Tongue (tissue), 1 donor: ENCODE measurements at regions not wholly inside any gene's neighbourhood (a gene's known extent, or its start where the extent isn't known, plus 50 kb on each side); places are given as distances from the start of the nearest gene placed in this dataset.
"Not testable (repeated sequence)": the region's sequence is repeated elsewhere in the genome, so short reads cannot be mapped to it uniquely, and the experiment has no call there.

Source experiments
- DNase-seq: peaks from one replicate; pipeline ENCODE4 v3.0.0-alpha.2; 2015

DNA sequence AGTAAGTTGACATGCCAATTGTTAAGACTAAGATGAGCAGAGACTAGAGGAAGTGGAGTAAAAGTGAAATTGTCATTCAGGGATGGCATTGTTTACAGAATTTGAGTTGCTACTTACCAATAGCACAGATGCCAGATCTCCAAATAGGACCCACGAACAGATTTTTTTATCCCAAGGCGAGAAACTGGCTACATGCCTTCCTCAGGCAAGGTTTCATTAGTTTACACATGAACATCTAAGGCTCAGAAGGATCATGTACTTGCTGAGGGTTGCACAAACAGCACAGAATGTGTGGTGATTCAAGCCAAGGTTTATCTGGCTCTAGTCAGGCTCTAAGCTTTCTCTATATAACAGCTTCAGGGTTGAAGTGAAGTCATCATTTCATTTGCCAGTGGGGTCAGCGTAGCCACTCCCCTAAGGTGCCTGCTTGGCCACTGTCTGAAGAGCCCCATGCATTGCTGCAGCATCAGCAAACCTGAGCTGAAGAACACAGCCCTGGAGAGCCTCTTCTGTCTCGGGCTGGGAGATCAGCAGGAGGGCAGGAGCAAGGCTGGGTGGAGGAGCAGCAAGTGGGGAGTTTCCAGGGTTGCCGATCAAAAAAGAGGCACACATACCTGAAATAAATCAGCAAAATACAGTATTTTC is 193.0 kb upstream of the LCORL start:
- no peak for DNase-seq

DNA sequence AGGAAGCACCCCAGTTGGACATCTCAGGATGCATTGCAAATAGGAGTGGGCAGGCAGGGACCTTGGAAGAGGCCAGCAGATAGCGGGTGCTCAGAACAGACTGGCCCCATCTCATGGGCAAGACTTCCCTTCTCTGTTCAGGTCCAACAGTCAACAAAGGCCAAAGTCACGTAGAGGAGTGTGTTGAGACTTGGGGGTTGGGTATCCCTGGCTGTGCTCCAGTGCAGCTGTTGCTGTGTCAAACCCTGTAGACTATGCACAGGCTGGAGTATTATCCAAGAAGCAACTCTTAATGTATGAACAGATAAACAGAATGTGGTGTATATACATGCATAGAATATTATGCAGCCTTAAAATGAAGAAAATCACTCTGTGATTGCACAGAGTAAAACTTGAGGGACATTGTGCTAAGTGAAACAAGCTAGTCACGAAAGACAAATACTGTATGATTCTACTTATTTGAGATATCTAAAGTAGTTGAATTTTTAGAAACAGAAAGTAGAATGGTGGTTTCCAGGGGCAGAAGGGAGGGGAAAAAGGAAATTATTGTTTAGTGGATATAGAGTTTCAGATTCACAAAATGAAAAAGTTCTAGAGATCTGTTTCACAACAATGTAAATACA is 192.1 kb upstream of the LCORL start:
- no peak for DNase-seq

DNA sequence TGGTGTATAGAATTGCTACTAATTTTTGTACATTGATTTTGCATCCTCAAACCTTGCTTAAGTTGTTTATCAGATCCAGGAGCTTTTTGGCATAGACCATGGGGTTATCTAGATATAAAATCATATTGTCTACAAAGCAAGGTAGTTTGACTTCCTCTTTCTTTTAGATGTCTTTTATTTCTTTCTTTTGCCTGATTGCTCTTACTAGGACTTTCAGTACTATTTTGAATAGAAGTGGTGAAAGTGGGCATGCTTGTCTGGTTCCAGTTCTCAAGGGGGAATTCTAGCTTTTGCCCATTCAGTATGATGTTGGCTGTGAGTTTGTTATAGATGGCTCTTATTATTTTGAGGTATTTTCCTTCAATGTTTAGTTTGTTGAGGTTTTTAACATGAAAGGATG is 187.9 kb upstream of the LCORL start:
- DNase-seq: no peak

DNA sequence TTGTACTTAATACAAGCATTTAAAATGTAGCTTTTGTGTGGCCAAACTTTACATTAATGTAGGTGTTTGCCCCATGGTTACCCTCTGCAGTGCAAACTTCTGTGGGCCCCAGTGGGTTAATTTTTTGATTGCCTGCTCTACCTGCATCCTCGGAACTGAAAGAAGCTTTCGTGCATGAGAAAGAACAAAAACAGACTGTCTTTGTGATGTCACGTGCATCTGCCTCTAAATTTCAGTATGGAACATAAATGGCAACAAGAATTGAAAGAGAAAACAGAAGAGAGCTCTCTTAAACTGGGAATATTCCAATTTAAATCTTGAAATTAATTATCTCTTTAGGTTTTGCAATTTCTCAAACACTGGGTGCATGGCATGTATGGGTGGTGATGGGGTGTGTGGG is 182.4 kb upstream of the LCORL start:
- DNase-seq: no peak

DNA sequence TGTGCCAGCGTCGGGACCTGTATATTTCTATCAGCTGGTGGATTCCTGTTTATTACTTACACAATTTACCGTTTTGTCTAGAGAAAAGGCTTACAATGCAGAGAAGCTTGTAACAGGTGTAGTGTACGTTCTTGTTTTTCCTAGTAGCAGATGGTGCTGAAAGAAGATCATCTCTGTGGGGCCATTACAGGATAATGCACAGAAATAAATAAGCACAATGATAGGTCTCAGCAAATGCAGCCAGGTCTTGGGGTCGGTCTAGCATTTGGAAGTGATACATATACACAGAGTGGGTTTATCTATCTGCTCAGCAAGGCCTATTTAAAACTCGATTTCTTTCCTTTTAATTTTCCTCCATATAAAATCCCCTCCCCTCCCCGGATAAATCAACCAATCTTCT is 180.9 kb upstream of the LCORL start:
- DNase-seq: no peak

DNA sequence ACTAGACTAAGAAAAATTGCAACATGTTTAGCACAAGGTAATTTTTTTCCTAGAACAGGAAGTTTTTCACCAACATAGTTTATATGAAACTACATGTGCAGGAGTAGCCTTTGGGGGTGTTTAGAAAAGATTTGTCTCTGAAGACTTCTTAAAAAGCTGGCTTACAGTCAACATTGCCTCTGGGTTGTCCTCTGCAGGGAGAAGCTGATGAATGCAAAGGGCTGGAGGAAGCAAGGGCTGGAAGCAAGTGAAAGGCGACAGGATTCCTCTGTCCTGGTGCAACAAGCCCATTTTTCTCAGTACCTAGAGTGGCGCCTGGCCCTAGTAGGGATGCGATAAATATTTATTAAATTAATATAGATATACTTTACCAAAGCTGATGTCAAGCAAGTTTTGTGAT is 180.3 kb upstream of the LCORL start:
- DNase-seq: no peak

DNA sequence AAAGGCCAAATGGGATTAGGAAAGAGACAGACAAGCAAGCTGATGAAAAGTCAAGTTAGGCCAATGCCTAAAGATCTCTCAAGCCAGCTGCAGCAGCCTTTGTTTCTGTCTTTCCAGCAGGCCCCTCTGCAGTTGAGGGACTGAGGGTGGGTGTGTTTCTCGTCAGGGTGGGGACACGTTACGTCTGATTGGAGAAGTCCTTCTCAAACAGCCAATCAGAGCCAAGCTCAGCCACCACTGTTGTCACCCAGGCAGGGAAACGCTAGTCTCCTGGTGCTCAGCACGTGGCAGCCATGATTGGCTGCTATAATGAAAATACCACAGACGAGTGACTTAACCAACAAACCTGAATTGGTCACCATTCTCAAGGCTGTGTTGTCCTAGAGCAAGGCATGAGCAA is 177.1 kb upstream of the LCORL start:
- no peak for DNase-seq

DNA sequence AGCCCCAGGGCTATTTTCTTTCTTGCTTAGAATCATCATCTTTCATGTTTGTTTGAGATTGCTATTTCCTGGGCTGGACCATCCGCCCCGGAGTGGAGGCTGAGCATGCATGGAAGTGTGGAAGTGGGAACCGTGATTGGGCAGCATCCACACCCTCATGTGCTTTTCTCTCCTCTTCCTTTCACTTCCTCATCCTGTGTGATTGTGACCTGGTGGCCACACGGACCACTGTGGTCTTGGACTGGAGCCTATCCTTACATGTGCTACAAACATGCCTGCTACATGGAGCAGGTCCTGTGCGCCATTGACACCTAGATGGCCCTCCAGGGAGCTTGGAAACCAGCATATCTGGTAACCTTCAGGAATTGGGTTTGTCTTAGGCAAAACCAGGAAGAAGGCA is 175.9 kb upstream of the LCORL start:
- no peak for DNase-seq

DNA sequence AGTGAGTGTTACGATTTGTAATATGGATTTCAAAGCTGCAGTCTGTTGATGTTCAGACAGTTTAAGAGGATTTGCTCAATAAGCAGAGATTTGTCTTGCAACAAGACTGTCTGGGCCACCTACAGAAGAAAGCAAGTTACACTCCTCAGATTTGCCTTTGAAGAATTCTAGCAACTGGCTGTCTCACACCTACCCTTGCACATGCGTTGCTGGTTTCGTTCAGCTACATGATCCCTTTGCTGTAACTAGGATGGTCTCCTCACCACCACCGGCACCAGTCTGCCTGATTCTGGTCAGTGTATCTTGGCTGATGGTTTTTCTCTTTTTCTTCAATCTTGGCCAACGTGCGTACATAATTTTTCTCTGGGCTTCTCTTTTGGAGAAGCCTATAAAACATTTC is 172.7 kb upstream of the LCORL start:
- DNase-seq: no peak

DNA sequence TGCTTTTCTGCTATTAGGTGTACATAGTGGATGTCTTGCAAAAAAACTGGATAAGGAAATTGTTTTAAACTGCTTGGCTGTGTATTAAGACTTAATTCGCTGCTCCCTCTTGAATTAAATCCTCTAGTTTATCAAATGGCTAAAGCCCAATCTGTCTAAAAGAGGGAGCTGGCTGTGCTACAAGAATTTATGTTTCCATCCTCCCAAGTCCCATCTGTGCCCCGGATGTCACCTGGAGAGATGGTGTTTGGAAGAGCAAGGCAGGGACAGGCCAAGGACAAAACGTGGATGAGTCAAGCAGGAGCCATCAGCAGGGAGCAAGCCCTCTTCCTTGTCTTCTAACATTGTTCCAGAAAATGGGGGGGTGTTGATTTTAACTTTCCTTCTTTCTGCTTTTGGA is 171.3 kb upstream of the LCORL start:
- no peak for DNase-seq

DNA sequence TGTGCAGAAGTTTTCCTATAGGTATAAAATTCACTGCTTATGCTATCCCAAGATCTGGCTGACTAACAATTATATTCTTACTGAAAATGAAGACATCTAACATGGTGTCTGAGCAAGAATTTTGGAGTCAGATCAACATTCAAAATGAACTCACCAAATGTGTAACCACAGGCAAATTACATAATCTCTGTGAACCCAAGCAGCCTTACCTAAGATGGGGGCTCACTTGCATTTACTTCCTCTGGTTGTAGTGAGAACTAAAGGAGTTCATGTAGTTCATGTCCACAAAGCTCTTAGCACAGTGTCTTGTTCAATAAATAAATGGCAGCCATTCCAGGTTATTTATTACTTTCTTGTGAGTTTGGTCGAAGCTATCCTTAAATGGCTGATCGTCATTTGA is 163.9 kb upstream of the LCORL start:
- no peak for DNase-seq

DNA sequence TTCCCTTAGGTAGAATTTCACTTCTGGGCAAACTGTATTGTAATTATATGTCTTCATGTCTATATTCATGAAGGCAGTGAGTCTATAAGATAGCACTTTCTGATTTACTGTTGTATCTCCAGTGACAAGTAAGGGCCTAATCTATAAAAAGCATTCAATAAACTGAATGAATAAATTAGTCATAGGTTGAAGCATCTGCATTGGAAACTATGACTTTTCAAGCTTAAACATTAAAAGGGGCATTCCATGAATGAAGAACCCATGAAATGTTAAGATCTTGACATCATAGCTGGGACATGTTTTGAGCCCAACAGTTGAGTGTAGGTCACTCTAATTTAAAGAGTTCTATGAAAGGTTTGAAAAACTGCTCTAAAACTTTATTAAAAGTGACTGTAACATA is 159.3 kb upstream of the LCORL start:
- no peak for DNase-seq

DNA sequence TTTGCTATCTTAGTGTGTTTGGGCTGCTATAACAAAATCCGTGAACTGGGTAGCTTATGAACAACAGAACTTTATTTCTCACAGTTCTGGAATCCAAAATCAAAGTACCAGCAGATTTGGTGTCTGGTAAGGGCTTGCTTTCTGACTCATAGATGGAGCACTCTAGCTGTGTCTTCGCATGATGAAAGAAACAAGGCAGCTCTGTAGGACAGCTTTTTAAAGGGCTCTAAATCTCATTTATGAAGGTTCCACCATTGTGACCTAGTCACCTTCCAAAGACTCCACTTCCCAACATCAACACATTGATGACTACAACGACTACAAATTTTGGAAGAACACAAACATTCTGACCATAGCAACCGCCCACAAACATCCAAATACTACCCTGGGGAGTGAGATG is 158.6 kb upstream of the LCORL start:
- DNase-seq: no peak

DNA sequence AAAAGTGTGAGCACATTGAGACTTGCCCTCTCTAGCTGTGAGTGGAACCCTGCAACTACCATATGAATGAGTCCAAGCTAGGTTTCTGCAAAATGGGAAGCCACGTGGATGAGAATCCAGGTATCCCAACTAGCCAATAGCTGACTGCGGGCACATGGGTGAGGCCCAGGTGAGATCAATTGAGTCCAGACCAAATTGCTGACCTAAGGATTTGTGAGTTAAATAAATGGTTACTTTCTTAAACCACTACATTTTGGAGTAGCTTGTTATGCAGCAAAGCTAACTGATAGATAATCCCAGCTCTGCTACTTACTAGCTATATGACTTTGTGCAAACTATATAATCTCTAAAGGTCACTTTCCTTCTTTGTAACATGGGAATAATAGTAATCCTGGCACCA is 150.3 kb upstream of the LCORL start:
- DNase-seq: no peak

DNA sequence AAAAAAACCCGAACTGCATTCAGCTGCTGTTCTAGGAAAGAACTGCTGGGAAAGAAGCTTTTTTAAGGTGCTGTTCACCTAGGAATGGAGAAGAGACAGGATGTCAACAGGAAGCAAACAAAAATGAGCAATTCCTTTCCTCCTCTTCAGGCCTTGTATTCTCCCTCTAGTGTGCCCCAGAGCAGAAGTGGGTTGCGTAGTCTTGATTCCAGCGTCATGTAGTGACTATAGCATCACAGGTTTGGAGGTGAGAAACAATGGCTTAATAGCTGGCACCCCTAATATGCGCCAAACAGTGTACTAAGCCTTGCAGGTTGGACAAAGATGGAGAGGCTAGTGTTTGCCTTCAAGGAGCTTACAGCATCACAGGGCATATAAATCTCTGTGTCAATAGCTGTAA is 146.3 kb upstream of the LCORL start:
- DNase-seq: no peak

DNA sequence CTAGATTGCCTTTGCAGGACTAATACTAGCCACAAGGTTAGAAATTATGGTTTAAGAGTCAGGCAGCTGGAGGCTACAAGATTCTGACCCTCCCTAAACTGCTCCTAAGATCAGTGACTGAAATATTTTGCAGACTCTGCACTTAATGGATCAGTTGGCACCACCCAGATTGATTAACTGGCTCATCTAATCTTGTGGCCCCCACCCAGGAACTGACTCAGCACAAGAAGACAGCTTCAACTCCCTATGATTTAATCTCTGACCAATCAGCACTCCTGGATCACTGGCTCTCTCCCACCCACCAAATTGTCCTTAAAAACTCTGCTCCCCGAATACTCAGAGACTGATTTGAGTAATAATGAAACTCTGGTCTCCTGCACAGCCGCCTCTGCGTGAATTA is 145.4 kb upstream of the LCORL start:
- no peak for DNase-seq

DNA sequence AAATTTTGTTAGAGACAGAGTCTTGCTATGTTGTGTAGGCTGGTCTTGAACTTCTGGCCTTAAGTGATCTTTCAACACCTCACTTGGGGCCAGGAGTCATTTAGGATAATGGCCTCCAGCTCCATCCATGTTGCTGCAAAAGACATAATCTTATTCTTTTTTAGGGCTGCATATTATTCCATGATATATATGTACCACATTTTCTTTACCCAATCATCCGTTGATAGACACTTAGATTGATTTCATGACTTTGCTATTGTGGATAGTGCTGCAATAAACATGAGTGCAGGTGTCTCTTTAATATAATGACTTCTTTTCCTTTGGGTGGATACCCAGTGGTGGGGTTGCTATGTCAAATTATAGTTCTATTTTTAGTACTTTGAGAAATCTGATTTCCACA is 140.9 kb upstream of the LCORL start:
- no peak for DNase-seq

DNA sequence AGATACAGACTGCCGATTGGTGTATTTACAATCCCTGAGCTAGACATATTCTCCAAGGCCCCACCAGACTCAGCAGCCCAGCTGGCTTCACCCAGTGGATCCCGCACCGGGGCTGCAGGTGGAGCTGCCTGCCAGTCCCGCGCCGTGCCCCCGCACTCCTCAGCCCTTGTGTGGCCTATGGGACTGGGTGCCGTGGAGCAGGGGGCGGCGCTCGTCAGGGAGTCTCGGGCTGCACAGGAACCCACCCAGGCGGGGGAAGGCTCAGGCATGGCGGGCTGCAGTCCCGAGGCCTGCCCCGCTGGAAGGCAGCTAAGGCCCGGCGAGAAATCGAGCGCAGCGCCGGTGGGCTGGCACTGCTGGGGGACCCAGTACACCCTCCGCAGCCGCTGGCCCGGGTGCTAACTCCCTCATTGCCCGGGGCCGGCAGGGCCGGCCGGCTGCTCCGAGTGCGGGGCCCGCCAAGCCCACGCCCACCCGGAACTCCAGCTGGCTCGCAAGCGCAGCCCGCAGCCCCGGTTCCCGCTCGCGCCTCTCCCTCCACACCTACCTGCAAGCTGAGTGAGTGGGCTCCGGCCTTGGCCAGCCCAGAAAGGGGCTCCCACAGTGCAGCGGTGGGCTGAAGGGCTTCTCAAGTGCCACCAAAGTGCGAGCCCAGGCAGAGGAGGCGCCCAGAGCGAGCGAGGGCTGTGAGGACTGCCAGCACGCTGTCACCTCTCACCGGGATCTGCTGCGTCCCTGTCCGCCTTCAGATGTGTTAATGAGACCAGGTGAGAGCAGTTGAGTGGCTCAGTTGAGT is 137.8 kb upstream of the LCORL start:
- not testable (repeated sequence) for DNase-seq

DNA sequence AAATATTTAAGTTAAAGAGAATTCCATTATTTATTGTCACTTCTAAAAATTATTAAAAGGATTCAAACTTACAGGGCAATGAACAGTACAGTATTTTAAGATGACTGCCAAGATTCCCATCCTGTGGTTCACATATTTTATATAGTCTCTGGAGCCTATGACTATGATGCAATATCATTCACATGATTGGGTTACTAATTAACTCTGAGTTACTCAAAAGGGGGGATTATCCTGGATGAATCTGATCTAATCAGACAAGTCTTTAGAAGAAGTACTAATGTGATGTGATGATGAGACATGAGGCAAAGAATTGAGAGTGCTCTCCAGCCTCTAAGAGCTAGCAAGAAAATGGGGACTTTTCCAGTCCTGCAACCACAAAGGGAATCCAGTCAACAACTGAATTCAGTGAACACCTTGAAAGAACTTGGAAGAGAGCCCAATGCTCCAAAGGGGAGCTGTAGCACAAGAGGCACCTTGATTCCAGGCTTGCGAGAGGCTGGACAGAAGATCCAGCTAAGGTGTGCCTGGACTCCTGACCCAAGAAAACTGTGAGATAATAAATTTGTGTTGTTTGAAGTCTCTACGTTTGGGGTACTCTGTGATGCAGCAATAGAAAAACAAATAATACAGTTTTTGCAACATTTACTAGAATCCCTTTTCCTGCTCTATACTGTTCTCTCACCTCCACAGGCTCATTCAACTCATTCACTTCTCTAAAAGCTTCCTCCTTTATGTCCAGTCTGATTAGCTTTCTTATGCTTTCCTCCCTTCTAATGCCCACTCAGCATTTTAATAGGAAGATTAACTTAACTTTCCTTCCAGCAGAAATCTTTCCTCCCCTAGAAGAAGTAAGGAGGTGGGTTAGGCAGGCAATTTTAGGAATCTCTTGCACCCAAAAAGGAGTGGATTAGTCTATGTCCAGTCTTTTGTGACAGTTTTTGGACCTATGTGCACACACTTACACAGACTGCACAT is 133.8 kb upstream of the LCORL start:
- DNase-seq: no peak

DNA sequence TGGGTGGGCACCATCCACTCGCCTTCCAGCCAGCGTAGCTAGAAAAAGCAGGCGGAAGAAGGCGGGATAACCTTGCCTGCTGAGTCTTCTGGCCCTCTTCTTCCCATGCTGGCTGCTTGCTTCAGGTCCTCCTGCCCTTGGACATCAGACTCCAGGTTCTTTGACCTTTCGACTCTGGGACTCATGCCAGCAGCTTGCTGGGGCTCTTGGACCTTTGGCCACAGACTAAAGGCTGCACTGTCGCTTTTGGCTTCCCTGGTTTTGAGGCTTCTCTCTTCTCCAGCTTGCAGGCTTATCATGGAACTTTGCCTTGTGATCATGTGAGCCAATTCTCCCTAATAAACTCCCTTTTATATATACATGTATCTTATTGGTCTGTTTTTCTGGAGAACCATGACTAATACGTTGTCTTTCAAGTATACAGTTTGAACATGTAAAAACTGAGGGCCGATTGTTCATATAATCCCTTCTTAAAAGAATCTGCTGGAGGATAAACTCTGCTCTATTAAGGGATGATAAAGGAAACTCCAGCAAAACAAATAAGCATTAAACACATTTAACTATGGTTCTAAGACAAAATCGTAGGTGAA is 116.6 kb upstream of the LCORL start:
- no peak for DNase-seq

DNA sequence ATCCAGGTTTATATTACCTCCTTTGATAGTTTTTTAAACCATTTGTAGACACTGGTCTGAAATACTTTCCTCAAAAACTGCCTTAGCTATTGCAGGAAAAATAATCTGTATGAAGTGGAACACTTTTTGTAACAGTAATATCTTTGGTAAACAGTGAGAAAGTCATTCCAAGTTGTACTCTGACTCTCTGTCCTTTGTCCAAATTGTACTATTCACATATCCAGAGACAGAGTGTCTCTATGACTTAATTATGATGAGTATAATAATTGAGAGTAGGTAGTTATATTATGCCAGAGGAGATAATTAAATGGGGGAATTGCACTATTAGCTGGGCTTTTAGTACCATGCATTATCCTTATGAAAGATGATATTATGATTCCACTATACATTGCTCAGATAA is 112.6 kb upstream of the LCORL start:
- DNase-seq: no peak

DNA sequence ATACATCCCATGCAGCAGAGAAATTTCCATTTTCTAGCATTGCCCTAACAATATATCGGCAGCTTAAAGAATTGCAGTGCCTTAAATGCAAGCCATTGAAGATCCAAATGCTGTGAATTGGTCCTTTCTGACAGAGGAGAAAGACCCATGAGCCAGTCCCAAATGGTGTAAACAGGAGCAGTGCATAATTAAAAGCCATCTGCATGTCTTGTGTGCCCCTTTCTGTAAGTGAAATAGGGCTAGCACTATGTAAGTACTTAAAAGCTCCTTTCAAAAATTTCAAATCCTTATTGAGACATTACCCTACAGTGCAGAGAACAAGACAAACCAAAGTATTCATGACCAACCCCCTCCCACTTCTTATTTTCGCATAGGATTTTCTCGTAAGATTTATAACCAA is 108.7 kb upstream of the LCORL start:
- no peak for DNase-seq
